Stimulated activated CD4-positive, alpha-beta T cell treated with anti-CD3 and anti-CD28 coated beads, Interleukin-15, amount 100 ng/mL, for 24 hours (primary cell): ENCODE measurements at regions not wholly inside any gene's neighbourhood (a gene's known extent, or its start where the extent isn't known, plus 50 kb on each side); places are given as distances from the start of the nearest gene placed in this dataset.

ENCODE experiments used
- DNase-seq: peaks from one replicate; pipeline ENCODE4 v3.0.0-alpha.2; 2020

- no peak for DNase-seq
These were observed 125.6 kb downstream of the SPATA19 start for GRCh38 chr11:133719532-133720235.

GRCh38 chr11:133718831-133719230 is 126.5 kb downstream of the SPATA19 start:
- no peak for DNase-seq

GRCh38 chr11:133718238-133718637 is 127.1 kb downstream of the SPATA19 start:
- DNase-seq, result no peak

- no peak for DNase-seq
These were observed 128.7 kb downstream of the SPATA19 start for GRCh38 chr11:133716602-133717001.

- no peak for DNase-seq
These were observed 129.7 kb downstream of the SPATA19 start for GRCh38 chr11:133715602-133716001.

GRCh38 chr11:133714471-133715375 is 130.6 kb downstream of the SPATA19 start:
- no peak for DNase-seq

- DNase-seq, result no peak
These were observed 131.5 kb downstream of the SPATA19 start for GRCh38 chr11:133713844-133714243.

- DNase-seq, result no peak
These were observed 131.9 kb downstream of the SPATA19 start for GRCh38 chr11:133713406-133713805.

- DNase-seq, result no peak
These were observed 133.2 kb downstream of the SPATA19 start for GRCh38 chr11:133712051-133712560.

- DNase-seq, result no peak
These were observed 133.8 kb downstream of the SPATA19 start for GRCh38 chr11:133711545-133711944.

GRCh38 chr11:133710681-133711240 is 134.6 kb downstream of the SPATA19 start:
- DNase-seq, result no peak

GRCh38 chr11:133710241-133710640 is 135.1 kb downstream of the SPATA19 start:
- DNase-seq, result no peak

GRCh38 chr11:133708547-133709051 is 136.7 kb downstream of the SPATA19 start:
- DNase-seq, result no peak

GRCh38 chr11:133706925-133707794 is 138.2 kb downstream of the SPATA19 start:
- no peak for DNase-seq

- DNase-seq, result no peak
These were observed 139.4 kb downstream of the SPATA19 start for GRCh38 chr11:133705873-133706272.

GRCh38 chr11:133705074-133705648 is 140.2 kb downstream of the SPATA19 start:
- no peak for DNase-seq

GRCh38 chr11:133699071-133699470 is 146.2 kb downstream of the SPATA19 start:
- no peak for DNase-seq

GRCh38 chr11:133698654-133699053 is 146.7 kb downstream of the SPATA19 start:
- no peak for DNase-seq

GRCh38 chr11:133697603-133698180 is 147.6 kb downstream of the SPATA19 start:
- DNase-seq, result no peak

- no peak for DNase-seq
These were observed 148.2 kb downstream of the SPATA19 start for GRCh38 chr11:133697161-133697560.

- no peak for DNase-seq
These were observed 149.9 kb downstream of the SPATA19 start for GRCh38 chr11:133695387-133695786.

GRCh38 chr11:133694701-133695100 is 150.6 kb downstream of the SPATA19 start:
- no peak for DNase-seq
